H1 (cell line): ENCODE measurements at regions not wholly inside any gene's neighbourhood (a gene's known extent, or its start where the extent isn't known, plus 50 kb on each side); places are given as distances from the start of the nearest gene placed in this dataset.
A peak's percentile ranks its signal among the peaks of the same experiment; 100 is the strongest.

Source experiments
- ASH2L ChIP-seq: fragments of 200-600, 300-600 bp; sonication (generic); IDR thresholded peaks from one replicate; pipeline ENCODE4 v1.7.1; 2017; ENCODE audit warnings: low read length
- HDAC2 ChIP-seq, 2 experiments: fragments of 300-600 bp in 1 of 2; sonication (generic) in 1 of 2; IDR thresholded peaks; 2 replicates each; pipeline ENCODE4 v1.6.1; 2011 to 2012; ENCODE audit warnings: low read depth in 2 of 2, low read length in 2 of 2, mild to moderate bottlenecking in 2 of 2, moderate library complexity in 2 of 2, borderline replicate concordance in 1 of 2, inconsistent platforms in 1 of 2
- JUND ChIP-seq: IDR thresholded peaks from 2 replicates; pipeline ENCODE4 v1.6.1; 2011; ENCODE audit warnings: mild to moderate bottlenecking, improper control_type of control experiment, low read length
- NRF1 ChIP-seq: IDR thresholded peaks from 2 replicates; pipeline ENCODE4 v1.6.1; 2011; ENCODE audit warnings: mild to moderate bottlenecking, low read depth, low read length, improper control_type of control experiment
- POLR2A ChIP-seq, 2 experiments: IDR thresholded peaks; 1 replicate in 1 of 2; 2 replicates in 1 of 2; pipeline ENCODE4 v1.6.1; 2011; ENCODE audit warnings: low read depth in 2 of 2, low read length in 2 of 2, mild to moderate bottlenecking in 2 of 2; ENCODE audit errors: control extremely low read depth in 1 of 2
- SP4 ChIP-seq: IDR thresholded peaks from 2 replicates; pipeline ENCODE4 v1.6.1; 2012; ENCODE audit warnings: low read length, inconsistent platforms
- TCF12 ChIP-seq: IDR thresholded peaks from 2 replicates; pipeline ENCODE4 v1.6.1; 2011; ENCODE audit warnings: low read depth, mild to moderate bottlenecking, low read length

GRCh38 chr17:68734187-68734900, 133.2 kb upstream of the FAM20A start (continued):
- TF ChIP-seq JUND (no peak), TCF12 (no peak), ASH2L (peak; percentile 22), SP4 (no peak), NRF1 (no peak), HDAC2 (IDR thresholded peaks at IDR 0.05; ENCODE audit: borderline replicate concordance in 1 of 2, low read depth in 2 of 2, low read length in 2 of 2) (0 out of 4 replicates have a peak, but pooled peaks of 1 of the 2 experiments have one; percentile 5), POLR2A (IDR thresholded peaks at IDR 0.05; ENCODE audit: control extremely low read depth in 1 of 2, low read depth in 2 of 2, low read length in 2 of 2) (no peak)
